ENCODE measurements at regions not wholly inside any gene's neighbourhood (a gene's known extent, or its start where the extent isn't known, plus 50 kb on each side); places are given as distances from the start of the nearest gene placed in this dataset.

DNA sequence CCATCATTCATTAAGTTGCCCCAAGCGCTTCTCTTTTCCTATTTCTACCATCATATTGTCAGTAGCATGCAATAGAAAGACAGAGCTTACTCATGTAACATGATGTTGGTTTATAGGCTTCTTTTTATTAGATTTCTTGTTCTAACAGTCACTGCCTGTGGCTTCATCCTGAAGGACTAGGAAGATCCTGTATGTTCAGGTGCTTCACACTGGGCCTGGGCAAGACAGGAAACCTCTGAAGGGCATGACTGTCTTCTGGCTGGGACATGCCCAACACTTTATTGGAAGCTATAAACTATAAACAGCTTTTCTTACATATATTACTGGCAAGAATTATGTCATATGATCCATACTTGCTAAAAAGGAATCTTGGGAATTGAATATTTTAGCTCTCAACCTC, 258.4 kb upstream of the AKR1E2 start:
- DNase-seq (no peak), ATAC-seq (no peak)
- Histone ChIP-seq H3K27me3 (no peaks in the 10 kb centered on the region), H3K36me3 (no peaks in the 10 kb centered on the region), H3K4me1 (no peaks in the 10 kb centered on the region), H3K27ac (no peak overlapping the region), H3K4me3 (no peak overlapping the region), H3K9me3 (no peaks in the 10 kb centered on the region)
- TF ChIP-seq, protein P1, sequence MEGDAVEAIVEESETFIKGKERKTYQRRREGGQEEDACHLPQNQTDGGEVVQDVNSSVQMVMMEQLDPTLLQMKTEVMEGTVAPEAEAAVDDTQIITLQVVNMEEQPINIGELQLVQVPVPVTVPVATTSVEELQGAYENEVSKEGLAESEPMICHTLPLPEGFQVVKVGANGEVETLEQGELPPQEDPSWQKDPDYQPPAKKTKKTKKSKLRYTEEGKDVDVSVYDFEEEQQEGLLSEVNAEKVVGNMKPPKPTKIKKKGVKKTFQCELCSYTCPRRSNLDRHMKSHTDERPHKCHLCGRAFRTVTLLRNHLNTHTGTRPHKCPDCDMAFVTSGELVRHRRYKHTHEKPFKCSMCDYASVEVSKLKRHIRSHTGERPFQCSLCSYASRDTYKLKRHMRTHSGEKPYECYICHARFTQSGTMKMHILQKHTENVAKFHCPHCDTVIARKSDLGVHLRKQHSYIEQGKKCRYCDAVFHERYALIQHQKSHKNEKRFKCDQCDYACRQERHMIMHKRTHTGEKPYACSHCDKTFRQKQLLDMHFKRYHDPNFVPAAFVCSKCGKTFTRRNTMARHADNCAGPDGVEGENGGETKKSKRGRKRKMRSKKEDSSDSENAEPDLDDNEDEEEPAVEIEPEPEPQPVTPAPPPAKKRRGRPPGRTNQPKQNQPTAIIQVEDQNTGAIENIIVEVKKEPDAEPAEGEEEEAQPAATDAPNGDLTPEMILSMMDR (IDR thresholded peaks at IDR 0.05): no peak
- WGBS, 2 donors: 97 to 100% methylated on average over 1 of the region's 1 CpG
- intact Hi-C loops (cut with DNase I): no loop called here

DNA sequence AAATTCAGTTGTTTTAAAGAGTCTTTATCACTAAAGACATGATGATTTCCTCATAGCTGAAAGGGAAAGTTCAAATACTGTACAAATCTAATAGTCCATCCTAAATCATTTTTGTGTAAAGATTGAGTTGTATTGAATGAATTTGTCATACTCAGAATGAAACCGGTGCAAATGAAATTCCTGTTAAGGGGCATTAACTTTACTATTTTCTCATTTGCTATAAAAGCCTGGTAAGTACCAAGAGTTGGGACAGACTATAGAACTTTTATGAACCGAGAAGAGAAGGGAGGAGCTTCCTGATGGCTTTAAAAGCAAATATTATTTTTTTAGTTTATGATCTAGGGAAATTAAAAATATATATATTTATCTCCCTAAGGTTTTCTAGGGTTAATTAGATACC, 260.0 kb upstream of the AKR1E2 start:
- WGBS, 2 donors: 91 to 94% methylated on average over 2 of the region's 2 CpGs
- H3K36me3 ChIP-seq: no peaks in the 10 kb centered on the region
- intact Hi-C loops (cut with DNase I): no loop called here
- ATAC-seq: no peak
- no peak for DNase-seq
- TF ChIP-seq, protein P1 (IDR thresholded peaks at IDR 0.05): no peak
- H3K9me3 ChIP-seq: peaks cover 0 to 5% (median 0%) of the 10 kb centered on the region in 11 donors
- H3K27me3 ChIP-seq: no peaks in the 10 kb centered on the region
- no peak overlapping the region for H3K4me3 ChIP-seq
- no peaks in the 10 kb centered on the region for H3K4me1 ChIP-seq
- no peak overlapping the region for H3K27ac ChIP-seq

DNA sequence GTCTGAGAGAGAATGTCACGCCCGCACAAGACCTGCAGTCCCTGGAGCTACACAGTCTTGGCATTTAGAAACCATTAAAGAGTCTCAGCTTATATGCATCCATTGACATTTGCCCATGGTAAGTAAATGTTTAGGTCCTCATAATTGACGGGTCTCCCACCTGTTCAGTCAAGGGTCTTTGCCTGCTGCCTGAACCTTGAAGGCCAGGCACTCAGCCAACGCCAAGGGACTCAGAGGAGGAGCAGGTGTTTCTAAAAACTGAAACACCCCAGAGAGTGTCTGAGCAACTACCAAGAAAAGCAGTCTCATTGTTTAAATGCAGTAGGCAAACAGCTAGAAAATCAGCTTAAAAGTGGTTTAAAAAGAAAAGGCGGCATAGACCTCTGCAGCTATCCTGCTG, 264.7 kb upstream of the AKR1E2 start:
- Histone ChIP-seq H3K27me3 (no peaks in the 10 kb centered on the region), H3K9me3 (peaks cover 0 to 23% (median 0%) of the 10 kb centered on the region in 11 donors), H3K36me3 (no peaks in the 10 kb centered on the region), H3K4me1 (no peaks in the 10 kb centered on the region), H3K4me3 (no peak overlapping the region), H3K27ac (no peak overlapping the region)
- DNase-seq (no peak), ATAC-seq (no peak)
- intact Hi-C loops (cut with DNase I): no loop called here
- WGBS, 2 donors: 95 to 97% methylated on average over 5 of the region's 5 CpGs
- TF ChIP-seq, protein P1 (IDR thresholded peaks at IDR 0.05): no peak

DNA sequence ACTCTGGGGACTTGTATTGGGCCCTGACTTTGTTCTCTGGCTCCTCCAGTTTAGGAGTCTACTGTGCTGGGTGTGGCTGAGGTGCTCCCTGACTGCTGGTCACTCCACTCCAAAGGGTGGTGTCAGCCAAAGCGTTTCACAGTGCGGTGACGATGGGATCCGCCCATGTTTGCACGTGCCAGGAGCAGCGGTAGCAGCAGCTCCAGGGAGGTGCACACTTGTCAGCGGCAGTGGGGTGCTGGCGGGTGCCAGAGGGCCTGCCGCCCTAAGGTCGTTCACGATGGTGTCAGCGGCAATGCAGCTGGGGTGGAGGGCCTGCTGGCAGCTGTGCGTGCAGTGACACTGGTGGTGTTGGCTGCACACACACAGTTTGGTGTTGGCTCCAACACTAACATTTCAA, 268.5 kb upstream of the AKR1E2 start:
- ATAC-seq (no peak), DNase-seq (no peak)
- H3K4me1 ChIP-seq: no peaks in the 10 kb centered on the region
- no peak overlapping the region for H3K4me3 ChIP-seq
- WGBS, 2 donors: 92 to 96% methylated on average over 13 of the region's 13 CpGs
- H3K27ac ChIP-seq: no peak overlapping the region
- TF ChIP-seq, protein P1 (IDR thresholded peaks at IDR 0.05): no peak
- no peaks in the 10 kb centered on the region for H3K36me3 ChIP-seq
- peaks cover 0 to 23% (median 0%) of the 10 kb centered on the region in 11 donors for H3K9me3 ChIP-seq
- no peaks in the 10 kb centered on the region for H3K27me3 ChIP-seq
- intact Hi-C loops (cut with DNase I): no loop called here

DNA sequence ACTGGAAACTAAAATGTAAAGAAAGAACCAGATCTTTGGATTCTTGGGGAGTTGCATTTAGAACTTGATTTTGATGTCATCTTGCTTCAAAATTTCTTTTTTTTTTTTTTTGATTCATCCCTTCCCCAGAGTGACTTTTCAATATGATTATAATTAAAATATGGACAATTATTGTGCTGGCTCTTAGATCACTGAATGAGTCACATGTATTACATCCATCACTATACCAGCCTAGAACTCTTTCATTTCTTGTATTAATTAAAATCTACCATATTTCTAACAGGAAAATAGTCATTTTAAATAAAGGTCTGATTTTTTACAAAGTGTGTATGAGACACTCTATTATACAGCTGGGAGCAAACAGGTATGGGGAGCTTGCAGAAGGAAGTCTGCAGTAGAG, 269.5 kb upstream of the AKR1E2 start:
- H3K36me3 ChIP-seq: no peaks in the 10 kb centered on the region
- TF ChIP-seq, protein P1 (IDR thresholded peaks at IDR 0.05): no peak
- no peak overlapping the region for H3K27ac ChIP-seq
- no peaks in the 10 kb centered on the region for H3K27me3 ChIP-seq
- peaks cover 0 to 23% (median 0%) of the 10 kb centered on the region in 11 donors for H3K9me3 ChIP-seq
- H3K4me3 ChIP-seq: no peak overlapping the region
- DNase-seq (no peak), ATAC-seq (no peak)
- no peaks in the 10 kb centered on the region for H3K4me1 ChIP-seq
- intact Hi-C loops (cut with DNase I): no loop called here
